Osteoblast (primary cell): ENCODE measurements at regions not wholly inside any gene's neighbourhood (a gene's known extent, or its start where the extent isn't known, plus 50 kb on each side); places are given as distances from the start of the nearest gene placed in this dataset.

Experiments used
- DNase-seq: peaks from one replicate; pipeline ENCODE4 v3.0.0; 2011; ENCODE audit warnings: low spot score, mixed read lengths; ENCODE audit not compliant: insufficient read length; ENCODE audit errors: missing footprints
- H2AFZ ChIP-seq: 2 replicates; pipeline ENCODE4 v1.6.0; 2011; ENCODE audit warnings: mild to moderate bottlenecking, low read length
- H3K27ac ChIP-seq: 2 replicates; pipeline ENCODE4 v1.5.1; 2011; ENCODE audit warnings: mild to moderate bottlenecking, low read depth, low read length, moderate library complexity
- H3K27me3 ChIP-seq: 2 replicates; pipeline ENCODE4 v1.6.0; 2012; ENCODE audit warnings: mild to moderate bottlenecking, control low read depth, inconsistent platforms, low read length, moderate library complexity; ENCODE audit not compliant: insufficient read depth
- H3K36me3 ChIP-seq: 2 replicates; pipeline ENCODE4 v1.5.1; 2011; ENCODE audit warnings: mild to moderate bottlenecking, low read length, control low read depth, moderate library complexity; ENCODE audit not compliant: insufficient read depth
- H3K4me1 ChIP-seq: 2 replicates; pipeline ENCODE4 v1.5.1; 2011; ENCODE audit warnings: mild to moderate bottlenecking, low read length, control low read depth, moderate library complexity; ENCODE audit not compliant: insufficient read depth
- H3K4me2 ChIP-seq: 2 replicates; pipeline ENCODE4 v1.6.0; 2011; ENCODE audit warnings: mild to moderate bottlenecking, low read length; ENCODE audit not compliant: insufficient read depth
- H3K4me3 ChIP-seq: fragments of 200-600 bp; sonication (generic); 3 replicates; pipeline ENCODE4 v1.5.1; 2012; ENCODE audit warnings: mild to moderate bottlenecking, low read length, inconsistent platforms; ENCODE audit not compliant: insufficient read depth
- H3K79me2 ChIP-seq: 2 replicates; pipeline ENCODE4 v1.6.0; 2012; ENCODE audit warnings: mild to moderate bottlenecking, low read length, control low read depth, inconsistent platforms; ENCODE audit not compliant: insufficient read depth
- H3K9me3 ChIP-seq: 2 replicates; pipeline ENCODE4 v1.5.1; 2011; ENCODE audit warnings: low read depth, low read length, control low read depth
- H4K20me1 ChIP-seq: 2 replicates; pipeline ENCODE4 v1.6.0; 2012; ENCODE audit warnings: mild to moderate bottlenecking, low read length, control low read depth; ENCODE audit not compliant: insufficient read depth
- CTCF ChIP-seq: IDR thresholded peaks from 2 replicates; pipeline ENCODE4 v1.5.1; 2011; ENCODE audit warnings: mild to moderate bottlenecking, low read depth, low read length, moderate library complexity; ENCODE audit errors: extremely low read depth

GRCh38 chr22:48782326-48782725 lies 1045.3 kb downstream of the BRD1 start:
- DNase-seq: no peak
- Histone ChIP-seq H3K4me1 (no peaks in the 10 kb centered on the region), H3K27ac (no peak overlapping the region), H3K27me3 (no peaks in the 10 kb centered on the region), H3K9me3 (peaks cover 6% of the 10 kb centered on the region), H3K36me3 (no peaks in the 10 kb centered on the region), H3K4me3 (no peak overlapping the region), H3K79me2 (no peaks in the 10 kb centered on the region), H2AFZ (no peak overlapping the region), H3K4me2 (no peak overlapping the region), H4K20me1 (no peaks in the 10 kb centered on the region)
- no peak for TF ChIP-seq CTCF

- no peak for DNase-seq
- Histone ChIP-seq H3K4me2 (no peak overlapping the region), H3K4me3 (no peak overlapping the region), H2AFZ (no peak overlapping the region), H3K27ac (no peak overlapping the region), H3K79me2 (no peaks in the 10 kb centered on the region), H3K9me3 (peaks cover 6% of the 10 kb centered on the region), H4K20me1 (no peaks in the 10 kb centered on the region), H3K27me3 (no peaks in the 10 kb centered on the region), H3K4me1 (no peaks in the 10 kb centered on the region), H3K36me3 (no peaks in the 10 kb centered on the region)
- no peak for TF ChIP-seq CTCF
Measured at GRCh38 chr22:48781868-48782267, 1045.8 kb downstream of the BRD1 start.

- peaks cover 6% of the 10 kb centered on the region for H3K9me3 ChIP-seq
- H3K4me3 ChIP-seq: no peak overlapping the region
- no peaks in the 10 kb centered on the region for H3K79me2 ChIP-seq
- no peaks in the 10 kb centered on the region for H3K4me1 ChIP-seq
- no peaks in the 10 kb centered on the region for H3K36me3 ChIP-seq
- no peak overlapping the region for H3K27ac ChIP-seq
- DNase-seq: no peak
- no peak overlapping the region for H3K4me2 ChIP-seq
- no peak for TF ChIP-seq CTCF
- no peaks in the 10 kb centered on the region for H4K20me1 ChIP-seq
- no peaks in the 10 kb centered on the region for H3K27me3 ChIP-seq
- H2AFZ ChIP-seq: no peak overlapping the region
Measured at GRCh38 chr22:48781391-48781790, 1046.3 kb downstream of the BRD1 start.

- TF ChIP-seq CTCF: no peak
- Histone ChIP-seq H3K79me2 (no peaks in the 10 kb centered on the region), H3K4me1 (no peaks in the 10 kb centered on the region), H3K9me3 (peaks cover 6% of the 10 kb centered on the region), H2AFZ (no peak overlapping the region), H3K27ac (no peak overlapping the region), H3K27me3 (no peaks in the 10 kb centered on the region), H3K4me3 (no peak overlapping the region), H3K36me3 (no peaks in the 10 kb centered on the region), H3K4me2 (no peak overlapping the region), H4K20me1 (no peaks in the 10 kb centered on the region)
- no peak for DNase-seq
Measured at GRCh38 chr22:48780597-48781277, 1046.9 kb downstream of the BRD1 start.
